ENCODE measurements at regions not wholly inside any gene's neighbourhood (a gene's known extent, or its start where the extent isn't known, plus 50 kb on each side); places are given as distances from the start of the nearest gene placed in this dataset.
"Not testable (repeated sequence)": the region's sequence is repeated elsewhere in the genome, so short reads cannot be mapped to it uniquely, and the experiment has no call there.

DNA sequence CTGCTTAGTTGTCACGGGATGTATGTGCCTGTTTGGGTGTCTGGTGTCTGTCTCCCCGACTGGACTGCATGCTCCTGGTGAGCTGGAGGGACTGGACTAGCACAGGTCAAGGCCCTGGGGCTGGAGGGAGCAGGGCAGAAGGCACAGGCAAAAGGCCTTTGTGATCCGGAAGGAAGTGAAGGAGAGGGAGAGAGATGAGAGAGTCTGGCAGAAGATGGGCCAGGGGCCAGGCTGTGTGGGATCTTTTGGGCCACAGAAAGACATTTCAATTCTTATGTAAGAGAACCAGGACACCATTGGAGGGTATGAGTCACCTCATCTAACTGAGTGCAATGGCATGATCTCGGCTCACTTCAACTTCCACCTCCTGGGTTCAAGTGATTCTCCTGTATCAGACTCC, 85.2 kb downstream of the ALG1L2 start:
- TF ChIP-seq, protein P1, sequence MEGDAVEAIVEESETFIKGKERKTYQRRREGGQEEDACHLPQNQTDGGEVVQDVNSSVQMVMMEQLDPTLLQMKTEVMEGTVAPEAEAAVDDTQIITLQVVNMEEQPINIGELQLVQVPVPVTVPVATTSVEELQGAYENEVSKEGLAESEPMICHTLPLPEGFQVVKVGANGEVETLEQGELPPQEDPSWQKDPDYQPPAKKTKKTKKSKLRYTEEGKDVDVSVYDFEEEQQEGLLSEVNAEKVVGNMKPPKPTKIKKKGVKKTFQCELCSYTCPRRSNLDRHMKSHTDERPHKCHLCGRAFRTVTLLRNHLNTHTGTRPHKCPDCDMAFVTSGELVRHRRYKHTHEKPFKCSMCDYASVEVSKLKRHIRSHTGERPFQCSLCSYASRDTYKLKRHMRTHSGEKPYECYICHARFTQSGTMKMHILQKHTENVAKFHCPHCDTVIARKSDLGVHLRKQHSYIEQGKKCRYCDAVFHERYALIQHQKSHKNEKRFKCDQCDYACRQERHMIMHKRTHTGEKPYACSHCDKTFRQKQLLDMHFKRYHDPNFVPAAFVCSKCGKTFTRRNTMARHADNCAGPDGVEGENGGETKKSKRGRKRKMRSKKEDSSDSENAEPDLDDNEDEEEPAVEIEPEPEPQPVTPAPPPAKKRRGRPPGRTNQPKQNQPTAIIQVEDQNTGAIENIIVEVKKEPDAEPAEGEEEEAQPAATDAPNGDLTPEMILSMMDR (IDR thresholded peaks at IDR 0.05 in 8 of 11, conservative IDR thresholded peaks at IDR 0.05 in 3 of 11) = not testable (repeated sequence)
- not testable (repeated sequence) for TF ChIP-seq POLR2AphosphoS5, POLR2A (IDR thresholded peaks at IDR 0.05)

Data from spleen (tissue), 7 donors.